Activated naive CD4-positive, alpha-beta T cell treated with anti-CD3 and anti-CD28 coated beads for 36 hours (primary cell): ENCODE measurements at regions not wholly inside any gene's neighbourhood (a gene's known extent, or its start where the extent isn't known, plus 50 kb on each side); places are given as distances from the start of the nearest gene placed in this dataset.
"Not testable (repeated sequence)": the region's sequence is repeated elsewhere in the genome, so short reads cannot be mapped to it uniquely, and the experiment has no call there.

Experiments
- CTCF ChIA-PET: fragments of 350-600 bp; sonication (Branson Sonifier 250); formaldehyde crosslinking; loops from one replicate; lab custom pipeline; 2021; ENCODE audit warnings: antibody characterized with exemption; lab: Charles Lee
- DNase-seq: peaks from one replicate; pipeline ENCODE4 v3.0.0-alpha.2; 2020
- H3K27ac Mint-ChIP-seq: one replicate; pipeline ENCODE4 v1.8.0; 2021; ENCODE audit warnings: mild to moderate bottlenecking, mixed read lengths
- H3K27me3 Mint-ChIP-seq: one replicate; pipeline ENCODE4 v1.8.0; 2021; ENCODE audit warnings: low read depth, mixed read lengths
- H3K36me3 Mint-ChIP-seq: one replicate; pipeline ENCODE4 v1.8.0; 2021; ENCODE audit warnings: low read depth, mixed read lengths
- H3K4me1 Mint-ChIP-seq: one replicate; pipeline ENCODE4 v1.8.0; 2021; ENCODE audit warnings: low read depth, mixed read lengths
- H3K4me3 Mint-ChIP-seq: one replicate; pipeline ENCODE4 v1.8.0; 2021; ENCODE audit warnings: mild to moderate bottlenecking, moderate library complexity, mixed read lengths
- H3K9me3 Mint-ChIP-seq: one replicate; pipeline ENCODE4 v1.8.0; 2021; ENCODE audit warnings: mixed read lengths
- intact Hi-C: fragments of 100-400 bp; cut with micrococcal nuclease; formaldehyde crosslinking; loops from one replicate; pipeline ENCODE4 v1.15.1; 2023

GRCh38 chr3:77707281-77707680 lies 667.4 kb downstream of the ROBO2 start:
- no peak for DNase-seq
- Mint-ChIP-seq H3K4me1 (no peaks in the 10 kb centered on the region), H3K27me3 (no peaks in the 10 kb centered on the region), H3K36me3 (no peaks in the 10 kb centered on the region), H3K4me3 (no peak overlapping the region), H3K9me3 (no peaks in the 10 kb centered on the region), H3K27ac (no peak overlapping the region)
- CTCF ChIA-PET: no interaction called here
- intact Hi-C loops: no loop called here

GRCh38 chr3:77709155-77709554 lies 669.3 kb downstream of the ROBO2 start:
- Mint-ChIP-seq H3K27ac (no peak overlapping the region), H3K4me1 (no peaks in the 10 kb centered on the region), H3K4me3 (no peak overlapping the region), H3K27me3 (no peaks in the 10 kb centered on the region), H3K36me3 (no peaks in the 10 kb centered on the region), H3K9me3 (no peaks in the 10 kb centered on the region)
- intact Hi-C loops: no loop called here
- CTCF ChIA-PET: interaction anchor here (0.7 kb wide), 1 partner anchor 173 kb away, joined by 3 read pairs; no protein-coding TSS in a partner anchor
- DNase-seq: no peak

GRCh38 chr3:77718311-77718710 lies 678.4 kb downstream of the ROBO2 start:
- Mint-ChIP-seq H3K4me3 (no peak overlapping the region), H3K9me3 (peaks cover 2% of the 10 kb centered on the region), H3K36me3 (no peaks in the 10 kb centered on the region), H3K4me1 (no peaks in the 10 kb centered on the region), H3K27ac (no peak overlapping the region), H3K27me3 (no peaks in the 10 kb centered on the region)
- CTCF ChIA-PET: no interaction called here
- intact Hi-C loops: no loop called here
- no peak for DNase-seq

GRCh38 chr3:77720460-77720971 lies 680.6 kb downstream of the ROBO2 start:
- H3K27me3 Mint-ChIP-seq: no peaks in the 10 kb centered on the region
- H3K4me1 Mint-ChIP-seq: no peaks in the 10 kb centered on the region
- H3K9me3 Mint-ChIP-seq: peaks cover 4% of the 10 kb centered on the region
- intact Hi-C loops: no loop called here
- no peak for DNase-seq
- no peak overlapping the region for H3K4me3 Mint-ChIP-seq
- CTCF ChIA-PET: no interaction called here
- H3K36me3 Mint-ChIP-seq: no peaks in the 10 kb centered on the region
- H3K27ac Mint-ChIP-seq: no peak overlapping the region

- intact Hi-C loops: no loop called here
- Mint-ChIP-seq H3K27me3 (no peaks in the 10 kb centered on the region), H3K36me3 (no peaks in the 10 kb centered on the region), H3K4me3 (no peak overlapping the region), H3K4me1 (no peaks in the 10 kb centered on the region), H3K9me3 (peaks cover 14% of the 10 kb centered on the region), H3K27ac (no peak overlapping the region)
- CTCF ChIA-PET: no interaction called here
- DNase-seq: no peak
Measured at GRCh38 chr3:77726517-77726916, 686.6 kb downstream of the ROBO2 start.

- Mint-ChIP-seq H3K36me3 (no peaks in the 10 kb centered on the region), H3K27ac (no peak overlapping the region), H3K4me1 (no peaks in the 10 kb centered on the region), H3K9me3 (peaks cover 1% of the 10 kb centered on the region), H3K4me3 (no peak overlapping the region), H3K27me3 (no peaks in the 10 kb centered on the region)
- intact Hi-C loops: no loop called here
- DNase-seq: no peak
- CTCF ChIA-PET: no interaction called here
Measured at GRCh38 chr3:77746048-77746447, 706.1 kb downstream of the ROBO2 start.

- intact Hi-C loops: no loop called here
- no peaks in the 10 kb centered on the region for H3K27me3 Mint-ChIP-seq
- no peak overlapping the region for H3K4me3 Mint-ChIP-seq
- H3K9me3 Mint-ChIP-seq: peaks cover 1% of the 10 kb centered on the region
- CTCF ChIA-PET: no interaction called here
- H3K27ac Mint-ChIP-seq: no peak overlapping the region
- DNase-seq: no peak
- H3K36me3 Mint-ChIP-seq: no peaks in the 10 kb centered on the region
- no peaks in the 10 kb centered on the region for H3K4me1 Mint-ChIP-seq
Measured at GRCh38 chr3:77746892-77747291, 707.0 kb downstream of the ROBO2 start.

- CTCF ChIA-PET, DNase-seq, H3K4me3 Mint-ChIP-seq, H3K27ac Mint-ChIP-seq, H3K4me1 Mint-ChIP-seq, intact Hi-C loops, H3K36me3 Mint-ChIP-seq, H3K27me3 Mint-ChIP-seq: not testable (repeated sequence)
- peaks cover 22% of the 10 kb centered on the region for H3K9me3 Mint-ChIP-seq
Measured at GRCh38 chr3:77756397-77756975, 716.6 kb downstream of the ROBO2 start.

- H3K27me3 Mint-ChIP-seq: no peaks in the 10 kb centered on the region
- H3K4me1 Mint-ChIP-seq: no peaks in the 10 kb centered on the region
- no peaks in the 10 kb centered on the region for H3K36me3 Mint-ChIP-seq
- H3K27ac Mint-ChIP-seq: no peak overlapping the region
- intact Hi-C loops: no loop called here
- no peak for DNase-seq
- H3K4me3 Mint-ChIP-seq: no peak overlapping the region
- peaks cover 12% of the 10 kb centered on the region for H3K9me3 Mint-ChIP-seq
- CTCF ChIA-PET: no interaction called here
Measured at GRCh38 chr3:77772459-77772858, 732.6 kb downstream of the ROBO2 start.

GRCh38 chr3:77773084-77773483 lies 733.2 kb downstream of the ROBO2 start:
- Mint-ChIP-seq H3K9me3 (peaks cover 12% of the 10 kb centered on the region), H3K36me3 (no peaks in the 10 kb centered on the region), H3K4me1 (no peaks in the 10 kb centered on the region), H3K27ac (no peak overlapping the region), H3K4me3 (no peak overlapping the region), H3K27me3 (no peaks in the 10 kb centered on the region)
- CTCF ChIA-PET: no interaction called here
- DNase-seq: no peak
- intact Hi-C loops: no loop called here

- no peak overlapping the region for H3K4me3 Mint-ChIP-seq
- intact Hi-C loops: no loop called here
- no peaks in the 10 kb centered on the region for H3K36me3 Mint-ChIP-seq
- CTCF ChIA-PET: no interaction called here
- peaks cover 7% of the 10 kb centered on the region for H3K9me3 Mint-ChIP-seq
- H3K27me3 Mint-ChIP-seq: no peaks in the 10 kb centered on the region
- H3K4me1 Mint-ChIP-seq: no peaks in the 10 kb centered on the region
- DNase-seq: no peak
- no peak overlapping the region for H3K27ac Mint-ChIP-seq
Measured at GRCh38 chr3:77780278-77780996, 740.5 kb downstream of the ROBO2 start.

- Mint-ChIP-seq H3K4me1 (no peaks in the 10 kb centered on the region), H3K27me3 (no peaks in the 10 kb centered on the region), H3K9me3 (peaks cover 4% of the 10 kb centered on the region), H3K4me3 (no peak overlapping the region), H3K27ac (no peak overlapping the region), H3K36me3 (no peaks in the 10 kb centered on the region)
- no peak for DNase-seq
- CTCF ChIA-PET: no interaction called here
- intact Hi-C loops: no loop called here
Measured at GRCh38 chr3:77786216-77786615, 746.3 kb downstream of the ROBO2 start.

GRCh38 chr3:77795013-77795412 lies 755.1 kb downstream of the ROBO2 start:
- Mint-ChIP-seq H3K4me3 (no peak overlapping the region), H3K4me1 (no peaks in the 10 kb centered on the region), H3K27me3 (no peaks in the 10 kb centered on the region), H3K27ac (no peak overlapping the region), H3K9me3 (peaks cover 14% of the 10 kb centered on the region), H3K36me3 (no peaks in the 10 kb centered on the region)
- DNase-seq: no peak
- CTCF ChIA-PET: no interaction called here
- intact Hi-C loops: no loop called here
